Keratinocyte (primary cell): ENCODE measurements at regions not wholly inside any gene's neighbourhood (a gene's known extent, or its start where the extent isn't known, plus 50 kb on each side); places are given as distances from the start of the nearest gene placed in this dataset.

Source experiments
- EZH2 ChIP-seq: IDR thresholded peaks from one replicate; pipeline ENCODE4 v1.6.1; 2012; ENCODE audit warnings: inconsistent platforms, mild to moderate bottlenecking, low read length, moderate library complexity
- TF ChIP-seq, protein P1 (sequence below), 3 experiments: IDR thresholded peaks in 1 of 3; conservative IDR thresholded peaks in 1 of 3; optimal IDR thresholded peaks in 1 of 3; 2 replicates in 2 of 3; 3 replicates in 1 of 3; pipeline versions ENCODE3 to v1.5.1; 2011; ENCODE audit warnings: low read length in 3 of 3, mild to moderate bottlenecking in 3 of 3, moderate library complexity in 2 of 3, control low read depth in 1 of 3, inconsistent platforms in 1 of 3; ENCODE audit not compliant: insufficient read depth in 2 of 3; ENCODE audit errors: extremely low read depth in 1 of 3

DNA sequence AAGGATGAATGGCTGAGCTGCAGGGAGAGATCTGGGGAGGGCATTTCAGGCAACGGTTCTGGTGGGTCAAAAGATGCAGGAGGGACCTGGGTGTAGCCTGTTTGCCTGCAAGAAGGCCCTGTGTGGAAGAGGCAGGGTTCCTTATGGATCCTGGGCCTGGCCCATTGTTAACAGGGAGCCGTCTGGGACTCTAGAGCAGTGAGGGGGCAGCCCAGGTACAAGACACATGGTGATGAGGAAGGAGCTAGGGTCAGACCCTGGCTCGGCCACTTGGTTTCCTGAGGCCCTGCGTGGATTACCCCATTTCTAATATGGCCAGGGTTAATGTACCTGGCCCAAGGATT is 124.9 kb downstream of the GLI2 start:
- TF ChIP-seq, protein P1, sequence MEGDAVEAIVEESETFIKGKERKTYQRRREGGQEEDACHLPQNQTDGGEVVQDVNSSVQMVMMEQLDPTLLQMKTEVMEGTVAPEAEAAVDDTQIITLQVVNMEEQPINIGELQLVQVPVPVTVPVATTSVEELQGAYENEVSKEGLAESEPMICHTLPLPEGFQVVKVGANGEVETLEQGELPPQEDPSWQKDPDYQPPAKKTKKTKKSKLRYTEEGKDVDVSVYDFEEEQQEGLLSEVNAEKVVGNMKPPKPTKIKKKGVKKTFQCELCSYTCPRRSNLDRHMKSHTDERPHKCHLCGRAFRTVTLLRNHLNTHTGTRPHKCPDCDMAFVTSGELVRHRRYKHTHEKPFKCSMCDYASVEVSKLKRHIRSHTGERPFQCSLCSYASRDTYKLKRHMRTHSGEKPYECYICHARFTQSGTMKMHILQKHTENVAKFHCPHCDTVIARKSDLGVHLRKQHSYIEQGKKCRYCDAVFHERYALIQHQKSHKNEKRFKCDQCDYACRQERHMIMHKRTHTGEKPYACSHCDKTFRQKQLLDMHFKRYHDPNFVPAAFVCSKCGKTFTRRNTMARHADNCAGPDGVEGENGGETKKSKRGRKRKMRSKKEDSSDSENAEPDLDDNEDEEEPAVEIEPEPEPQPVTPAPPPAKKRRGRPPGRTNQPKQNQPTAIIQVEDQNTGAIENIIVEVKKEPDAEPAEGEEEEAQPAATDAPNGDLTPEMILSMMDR (optimal IDR thresholded peaks at IDR 0.05 in 1 of 3, IDR thresholded peaks at IDR 0.05 in 1 of 3, conservative IDR thresholded peaks at IDR 0.05 in 1 of 3; ENCODE audit: extremely low read depth in 1 of 3, insufficient read depth in 2 of 3, low read length in 3 of 3), result no peak
- no peak for TF ChIP-seq EZH2
